ENCODE measurements at regions not wholly inside any gene's neighbourhood (a gene's known extent, or its start where the extent isn't known, plus 50 kb on each side); places are given as distances from the start of the nearest gene placed in this dataset.

DNA sequence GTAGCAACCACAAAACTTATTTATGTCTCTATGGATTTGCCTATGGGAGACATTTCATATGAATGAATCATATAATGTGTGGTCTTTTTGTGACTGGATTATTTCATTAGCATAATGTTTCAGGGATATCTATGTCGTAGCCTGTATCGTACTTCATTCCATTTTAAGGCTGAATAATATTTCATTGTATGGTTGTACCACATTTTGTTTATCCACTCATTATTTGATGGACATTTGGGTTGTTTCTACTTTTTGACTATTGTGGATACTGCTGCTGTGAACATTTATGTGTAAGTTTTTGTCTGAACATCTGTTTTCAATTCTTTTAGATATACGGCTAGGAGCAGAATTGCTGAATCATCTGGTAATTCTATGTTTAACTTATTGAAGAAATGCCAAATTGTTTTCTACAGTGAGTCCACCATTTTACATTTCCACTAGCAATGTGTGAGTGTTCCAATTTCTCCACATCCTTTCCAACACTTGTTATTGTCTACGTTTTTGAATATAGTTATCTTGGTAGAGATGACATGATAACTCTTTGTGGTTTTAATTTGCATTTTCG, 134.4 kb upstream of the DAZL start:
- DNase-seq = no peak
- H3K4me3 ChIP-seq = no peak overlapping the region
- no peaks in the 10 kb centered on the region for H3K36me3 ChIP-seq
- no peak for ATAC-seq
- H3K9me3 ChIP-seq = no peaks in the 10 kb centered on the region
- H3K27me3 ChIP-seq (ENCODE audit: low read depth) = no peaks in the 10 kb centered on the region
- TF ChIP-seq, protein P1, sequence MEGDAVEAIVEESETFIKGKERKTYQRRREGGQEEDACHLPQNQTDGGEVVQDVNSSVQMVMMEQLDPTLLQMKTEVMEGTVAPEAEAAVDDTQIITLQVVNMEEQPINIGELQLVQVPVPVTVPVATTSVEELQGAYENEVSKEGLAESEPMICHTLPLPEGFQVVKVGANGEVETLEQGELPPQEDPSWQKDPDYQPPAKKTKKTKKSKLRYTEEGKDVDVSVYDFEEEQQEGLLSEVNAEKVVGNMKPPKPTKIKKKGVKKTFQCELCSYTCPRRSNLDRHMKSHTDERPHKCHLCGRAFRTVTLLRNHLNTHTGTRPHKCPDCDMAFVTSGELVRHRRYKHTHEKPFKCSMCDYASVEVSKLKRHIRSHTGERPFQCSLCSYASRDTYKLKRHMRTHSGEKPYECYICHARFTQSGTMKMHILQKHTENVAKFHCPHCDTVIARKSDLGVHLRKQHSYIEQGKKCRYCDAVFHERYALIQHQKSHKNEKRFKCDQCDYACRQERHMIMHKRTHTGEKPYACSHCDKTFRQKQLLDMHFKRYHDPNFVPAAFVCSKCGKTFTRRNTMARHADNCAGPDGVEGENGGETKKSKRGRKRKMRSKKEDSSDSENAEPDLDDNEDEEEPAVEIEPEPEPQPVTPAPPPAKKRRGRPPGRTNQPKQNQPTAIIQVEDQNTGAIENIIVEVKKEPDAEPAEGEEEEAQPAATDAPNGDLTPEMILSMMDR (IDR thresholded peaks at IDR 0.05) = no peak
- intact Hi-C loops (cut with DNase I) = no loop called here
- H3K4me1 ChIP-seq = no peaks in the 10 kb centered on the region
- H3K27ac ChIP-seq = no peak overlapping the region

DNA sequence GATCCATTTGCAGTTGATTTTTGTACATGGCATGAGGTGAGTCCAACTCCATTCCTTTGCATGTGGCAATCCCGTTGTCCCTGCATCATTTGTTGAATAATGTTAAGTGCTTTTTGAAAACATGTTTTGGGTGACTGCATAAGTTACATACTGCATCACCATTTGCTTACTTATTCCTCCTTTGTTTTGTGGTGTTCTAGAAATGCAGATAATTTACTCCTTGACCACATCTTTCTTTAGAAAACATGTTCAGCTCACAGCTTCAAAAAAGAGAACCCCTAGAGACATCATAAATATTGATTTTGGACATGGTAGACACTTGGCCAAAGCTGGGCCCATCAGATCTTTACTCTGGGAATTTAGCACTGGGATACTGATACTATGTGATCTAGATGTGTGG, 135.3 kb upstream of the DAZL start:
- H3K9me3 ChIP-seq = no peaks in the 10 kb centered on the region
- ATAC-seq (no peak), DNase-seq (no peak)
- H3K27ac ChIP-seq = no peak overlapping the region
- no peak overlapping the region for H3K4me3 ChIP-seq
- H3K4me1 ChIP-seq = no peaks in the 10 kb centered on the region
- intact Hi-C loops (cut with DNase I) = no loop called here
- H3K27me3 ChIP-seq (ENCODE audit: low read depth) = no peaks in the 10 kb centered on the region
- H3K36me3 ChIP-seq = no peaks in the 10 kb centered on the region
- TF ChIP-seq, protein P1 (IDR thresholded peaks at IDR 0.05) = no peak

GRCh38 chr3:16741103-16741758, 136.0 kb upstream of the DAZL start:
- intact Hi-C loops (cut with DNase I) = no loop called here
- TF ChIP-seq, protein P1 (IDR thresholded peaks at IDR 0.05) = no peak
- no peaks in the 10 kb centered on the region for H3K9me3 ChIP-seq
- no peak overlapping the region for H3K27ac ChIP-seq
- no peaks in the 10 kb centered on the region for H3K27me3 ChIP-seq (ENCODE audit: low read depth)
- no peak overlapping the region for H3K4me3 ChIP-seq
- H3K4me1 ChIP-seq = no peaks in the 10 kb centered on the region
- no peak for DNase-seq
- no peaks in the 10 kb centered on the region for H3K36me3 ChIP-seq
- ATAC-seq = no peak

GRCh38 chr3:16741890-16742289, 136.7 kb upstream of the DAZL start:
- no peak for DNase-seq
- ATAC-seq = no peak
- TF ChIP-seq, protein P1 (IDR thresholded peaks at IDR 0.05) = no peak
- no peak overlapping the region for H3K27ac ChIP-seq
- H3K4me1 ChIP-seq = no peaks in the 10 kb centered on the region
- H3K4me3 ChIP-seq = no peak overlapping the region
- no peaks in the 10 kb centered on the region for H3K9me3 ChIP-seq
- no peaks in the 10 kb centered on the region for H3K36me3 ChIP-seq
- no peaks in the 10 kb centered on the region for H3K27me3 ChIP-seq (ENCODE audit: low read depth)
- intact Hi-C loops (cut with DNase I) = no loop called here

GRCh38 chr3:16743276-16743675, 138.1 kb upstream of the DAZL start:
- ATAC-seq (no peak), DNase-seq (no peak)
- TF ChIP-seq, protein P1 (IDR thresholded peaks at IDR 0.05) = no peak
- no peaks in the 10 kb centered on the region for H3K36me3 ChIP-seq
- H3K9me3 ChIP-seq = no peaks in the 10 kb centered on the region
- no peak overlapping the region for H3K4me3 ChIP-seq
- H3K27ac ChIP-seq = no peak overlapping the region
- no peaks in the 10 kb centered on the region for H3K27me3 ChIP-seq (ENCODE audit: low read depth)
- intact Hi-C loops (cut with DNase I) = no loop called here
- no peaks in the 10 kb centered on the region for H3K4me1 ChIP-seq

All from lower lobe of right lung (tissue), 2 donors.